CD8-positive, alpha-beta memory T cell (primary cell): ENCODE measurements at regions not wholly inside any gene's neighbourhood (a gene's known extent, or its start where the extent isn't known, plus 50 kb on each side); places are given as distances from the start of the nearest gene placed in this dataset.
"Not testable (repeated sequence)": the region's sequence is repeated elsewhere in the genome, so short reads cannot be mapped to it uniquely, and the experiment has no call there.

Experiments used
- CTCF ChIA-PET: fragments of 350-600 bp; sonication (Branson Sonifier 250); formaldehyde crosslinking; loops from one replicate; lab custom pipeline; 2021; ENCODE audit warnings: antibody characterized with exemption; lab: Charles Lee
- POLR2A ChIA-PET: fragments of 350-600 bp; sonication (Branson Sonifier 250); formaldehyde crosslinking; loops from one replicate; lab custom pipeline; 2021; ENCODE audit warnings: antibody characterized with exemption; lab: Charles Lee
- DNase-seq, 5 donors: peaks; one replicate each; pipeline versions ENCODE4 v3.0.0 to v3.0.0-alpha.2; 2020 to 2022; ENCODE audit warnings: mixed read lengths in 1 of 5
- H3K27ac ChIP-seq: one replicate; pipeline ENCODE4 v1.7.0; 2013; ENCODE audit warnings: low read depth, mild to moderate bottlenecking, low read length, moderate library complexity
- H3K27me3 ChIP-seq: 2 replicates; pipeline ENCODE4 v1.7.0; 2013; ENCODE audit warnings: low read length, mild to moderate bottlenecking; ENCODE audit not compliant: insufficient read depth, poor library complexity, severe bottlenecking
- H3K36me3 ChIP-seq: 2 replicates; pipeline ENCODE4 v1.7.0; 2013; ENCODE audit warnings: mild to moderate bottlenecking, low read length, moderate library complexity; ENCODE audit not compliant: insufficient read depth
- H3K4me1 ChIP-seq: 2 replicates; pipeline ENCODE4 v1.7.0; 2013; ENCODE audit warnings: mild to moderate bottlenecking, low read length, moderate library complexity; ENCODE audit not compliant: insufficient read depth
- H3K4me3 ChIP-seq: 2 replicates; pipeline ENCODE4 v1.7.0; 2013; ENCODE audit warnings: mild to moderate bottlenecking, low read length
- H3K9me3 ChIP-seq: 2 replicates; pipeline ENCODE4 v1.7.0; 2013; ENCODE audit warnings: mild to moderate bottlenecking, low read length
- H3K27ac Mint-ChIP-seq, 8 donors: one replicate each; pipeline ENCODE4 v1.8.0; 2020 to 2021; ENCODE audit warnings: mixed read lengths in 8 of 8, mild to moderate bottlenecking in 6 of 8, inconsistent platforms in 3 of 8, moderate library complexity in 3 of 8
- H3K27me3 Mint-ChIP-seq, 2 donors: one replicate each; pipeline ENCODE4 v1.8.0; 2020 to 2021; ENCODE audit warnings: mixed read lengths in 2 of 2, mild to moderate bottlenecking in 1 of 2, moderate library complexity in 1 of 2
- H3K36me3 Mint-ChIP-seq, 3 donors: one replicate each; pipeline ENCODE4 v1.8.0; 2020 to 2021; ENCODE audit warnings: mixed read lengths in 3 of 3, inconsistent platforms in 1 of 3, mild to moderate bottlenecking in 1 of 3
- H3K4me1 Mint-ChIP-seq, 3 donors: one replicate each; pipeline ENCODE4 v1.8.0; 2020 to 2021; ENCODE audit warnings: mixed read lengths in 3 of 3, inconsistent platforms in 1 of 3, mild to moderate bottlenecking in 1 of 3
- H3K4me3 Mint-ChIP-seq, 7 donors: one replicate each; pipeline ENCODE4 v1.8.0; 2020 to 2021; ENCODE audit warnings: mixed read lengths in 7 of 7, mild to moderate bottlenecking in 6 of 7, moderate library complexity in 4 of 7, inconsistent platforms in 2 of 7
- H3K9me3 Mint-ChIP-seq, 5 donors: one replicate each; pipeline ENCODE4 v1.8.0; 2020 to 2022; ENCODE audit warnings: mixed read lengths in 5 of 5, mild to moderate bottlenecking in 3 of 5, moderate library complexity in 2 of 5, inconsistent platforms in 1 of 5

DNA sequence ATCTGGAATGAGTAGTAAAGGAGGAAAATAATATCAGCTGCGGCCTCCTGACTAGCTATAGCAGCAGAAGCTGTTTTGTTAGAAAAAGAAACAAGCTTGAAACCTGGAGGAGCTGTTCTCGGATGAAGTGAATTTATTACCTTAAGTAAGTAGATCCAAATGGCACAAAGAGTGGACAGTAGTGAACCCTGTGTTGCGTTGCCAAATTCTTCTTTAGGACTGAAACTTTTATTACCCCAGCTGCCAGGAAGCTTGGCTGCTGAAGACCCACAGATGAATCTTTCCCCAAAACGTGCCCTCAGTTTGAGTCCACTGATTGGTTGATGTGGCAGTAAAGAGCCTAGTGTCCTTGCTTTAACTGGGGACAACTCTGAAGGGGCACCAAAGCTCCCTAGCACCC, 366.8 kb upstream of the GBE1 start:
- no peaks in the 10 kb centered on the region for H3K9me3 Mint-ChIP-seq
- Histone ChIP-seq H3K4me3 (no peak overlapping the region), H3K27me3 (no peaks in the 10 kb centered on the region), H3K27ac (no peak overlapping the region), H3K36me3 (no peaks in the 10 kb centered on the region), H3K4me1 (no peaks in the 10 kb centered on the region), H3K9me3 (no peaks in the 10 kb centered on the region)
- no peak for DNase-seq
- H3K27ac Mint-ChIP-seq = no peak overlapping the region
- ChIA-PET CTCF (no interaction called here), POLR2A (no interaction called here)
- H3K4me3 Mint-ChIP-seq = no peak overlapping the region
- H3K27me3 Mint-ChIP-seq = no peaks in the 10 kb centered on the region
- H3K4me1 Mint-ChIP-seq = no peaks in the 10 kb centered on the region
- no peaks in the 10 kb centered on the region for H3K36me3 Mint-ChIP-seq

DNA sequence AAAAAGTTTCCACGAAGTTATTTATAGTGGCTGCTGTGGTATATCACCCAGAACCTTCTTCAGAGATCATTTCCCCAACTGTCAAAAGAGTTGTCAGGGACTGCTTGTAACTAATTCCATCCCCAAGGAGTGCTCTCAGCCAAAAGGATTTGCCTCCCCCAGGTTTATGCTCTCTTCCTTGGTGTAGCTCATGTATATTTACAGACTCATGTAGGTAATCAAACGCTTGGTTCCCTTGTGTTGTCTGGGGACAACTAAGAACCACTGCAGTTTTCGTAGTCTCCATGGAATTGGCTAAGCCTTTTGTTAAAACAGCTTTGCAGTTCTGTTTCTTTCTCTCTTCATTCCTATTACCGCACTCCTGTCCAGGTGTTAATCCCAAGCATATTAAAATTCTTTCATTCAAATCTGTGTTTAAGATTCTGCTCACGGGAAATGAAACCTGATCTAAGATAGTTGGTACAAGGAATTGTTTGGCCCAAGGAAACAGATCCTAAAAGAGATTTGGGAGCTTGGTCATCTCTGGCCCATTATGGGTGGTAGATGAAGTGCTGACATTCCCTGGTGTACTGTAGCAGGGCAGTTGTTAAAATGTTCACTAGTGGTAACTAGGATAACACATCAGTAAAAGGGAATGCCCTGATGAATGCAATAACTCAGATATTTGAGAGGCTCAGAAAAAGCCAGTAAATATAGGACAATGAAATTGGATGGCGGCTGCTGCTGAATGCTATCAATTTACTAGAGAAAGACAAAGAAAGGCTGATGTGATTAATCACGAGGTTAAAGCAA, 361.3 kb upstream of the GBE1 start:
- no peak overlapping the region for H3K4me3 ChIP-seq
- H3K4me1 ChIP-seq = no peaks in the 10 kb centered on the region
- H3K4me1 Mint-ChIP-seq = no peaks in the 10 kb centered on the region
- no peak for DNase-seq
- H3K4me3 Mint-ChIP-seq = no peak overlapping the region
- H3K27me3 Mint-ChIP-seq = no peaks in the 10 kb centered on the region
- H3K36me3 ChIP-seq = no peaks in the 10 kb centered on the region
- CTCF ChIA-PET = no interaction called here
- no peaks in the 10 kb centered on the region for H3K9me3 ChIP-seq
- peaks cover 0 to 6% (median under 1%) of the 10 kb centered on the region in 5 donors for H3K9me3 Mint-ChIP-seq
- POLR2A ChIA-PET = no interaction called here
- H3K27me3 ChIP-seq = no peaks in the 10 kb centered on the region
- no peak overlapping the region for H3K27ac Mint-ChIP-seq
- peaks cover 0 to 2% (median 0%) of the 10 kb centered on the region in 3 donors for H3K36me3 Mint-ChIP-seq
- no peak overlapping the region for H3K27ac ChIP-seq

DNA sequence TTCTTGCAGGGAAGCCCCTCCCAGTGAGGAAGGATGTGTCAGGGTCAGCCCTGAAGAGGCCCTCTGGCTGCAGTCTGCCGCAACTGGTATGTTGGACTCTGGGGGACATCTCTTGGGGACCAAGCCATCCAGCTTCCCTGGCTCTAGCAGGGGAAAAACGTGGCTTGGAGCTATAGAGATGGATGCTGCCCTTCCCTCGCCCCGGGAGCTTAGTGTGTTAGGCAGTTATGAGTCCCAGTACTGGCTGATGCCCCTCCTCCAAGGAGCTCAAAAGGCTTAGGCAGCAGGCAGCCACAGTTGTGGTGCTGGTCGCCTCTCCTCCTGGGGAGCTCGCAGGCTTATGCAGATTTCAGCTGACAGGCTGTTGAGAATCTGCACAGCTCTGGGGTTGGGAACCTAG, 353.1 kb upstream of the GBE1 start:
- Histone ChIP-seq H3K27me3 (no peaks in the 10 kb centered on the region), H3K4me1 (no peaks in the 10 kb centered on the region), H3K9me3 (no peaks in the 10 kb centered on the region), H3K36me3 (no peaks in the 10 kb centered on the region), H3K4me3 (no peak overlapping the region), H3K27ac (no peak overlapping the region)
- no peak for DNase-seq
- Mint-ChIP-seq H3K4me1 (no peaks in the 10 kb centered on the region), H3K27me3 (peaks cover 0 to 1% of the 10 kb centered on the region in 2 donors), H3K4me3 (no peak overlapping the region), H3K9me3 (peaks cover 7 to 21% (median 14%) of the 10 kb centered on the region in 5 donors), H3K36me3 (peaks cover 0 to 2% (median 0%) of the 10 kb centered on the region in 3 donors), H3K27ac (no peak overlapping the region)
- ChIA-PET CTCF (no interaction called here), POLR2A (no interaction called here)

DNA sequence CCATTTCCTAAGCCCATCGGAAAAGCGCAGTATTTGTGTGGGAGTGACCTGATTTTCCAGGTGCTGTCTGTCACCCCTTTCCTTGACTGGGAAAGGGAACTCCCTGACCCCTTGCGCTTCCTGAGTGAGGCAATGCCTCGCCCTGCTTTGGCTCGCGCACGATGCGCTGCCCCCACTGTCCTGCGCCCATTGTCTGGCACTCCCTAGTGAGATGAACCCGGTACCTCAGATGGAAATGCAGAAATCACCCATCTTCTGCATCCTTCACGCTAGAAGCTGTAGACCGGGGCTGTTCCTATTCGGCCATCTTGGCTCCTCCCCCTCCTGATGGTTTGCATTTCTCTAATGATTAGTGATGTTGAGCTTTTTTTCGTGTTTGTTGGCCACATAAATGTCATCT, 349.3 kb upstream of the GBE1 start:
- H3K4me1 ChIP-seq, H3K4me1 Mint-ChIP-seq, H3K36me3 Mint-ChIP-seq, CTCF ChIA-PET, H3K27ac Mint-ChIP-seq, H3K27me3 Mint-ChIP-seq, H3K9me3 ChIP-seq, H3K27me3 ChIP-seq, H3K4me3 ChIP-seq, H3K27ac ChIP-seq, DNase-seq, H3K4me3 Mint-ChIP-seq, H3K36me3 ChIP-seq, POLR2A ChIA-PET: not testable (repeated sequence)
- H3K9me3 Mint-ChIP-seq = peaks cover 4 to 18% (median 11%) of the 10 kb centered on the region in 5 donors

DNA sequence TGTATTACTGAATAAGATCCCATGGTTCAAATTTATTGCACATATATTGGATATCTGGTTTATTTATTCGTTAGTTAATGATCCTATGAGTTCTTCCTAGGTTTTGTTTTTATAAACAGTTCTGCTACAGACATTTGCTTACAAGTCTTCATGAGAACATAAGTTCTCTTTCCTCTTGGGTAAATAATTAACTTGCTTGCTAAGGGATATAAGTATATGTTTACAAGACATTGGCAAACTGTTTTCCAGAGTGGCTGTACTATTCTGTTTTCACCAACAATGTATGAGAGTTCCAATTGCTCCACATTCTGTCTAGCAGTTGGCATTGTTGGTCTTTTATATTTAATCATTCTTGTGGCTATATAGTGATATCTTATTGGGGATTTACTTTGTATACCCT, 341.8 kb upstream of the GBE1 start:
- H3K36me3 Mint-ChIP-seq = no peaks in the 10 kb centered on the region
- Histone ChIP-seq H3K9me3 (no peaks in the 10 kb centered on the region), H3K4me1 (no peaks in the 10 kb centered on the region), H3K4me3 (no peak overlapping the region), H3K27ac (no peak overlapping the region), H3K27me3 (no peaks in the 10 kb centered on the region), H3K36me3 (no peaks in the 10 kb centered on the region)
- no peaks in the 10 kb centered on the region for H3K27me3 Mint-ChIP-seq
- H3K4me1 Mint-ChIP-seq = no peaks in the 10 kb centered on the region
- ChIA-PET POLR2A (no interaction called here), CTCF (no interaction called here)
- no peak overlapping the region for H3K27ac Mint-ChIP-seq
- no peak for DNase-seq
- H3K9me3 Mint-ChIP-seq = peaks cover 0 to 16% (median 5%) of the 10 kb centered on the region in 5 donors
- no peak overlapping the region for H3K4me3 Mint-ChIP-seq

DNA sequence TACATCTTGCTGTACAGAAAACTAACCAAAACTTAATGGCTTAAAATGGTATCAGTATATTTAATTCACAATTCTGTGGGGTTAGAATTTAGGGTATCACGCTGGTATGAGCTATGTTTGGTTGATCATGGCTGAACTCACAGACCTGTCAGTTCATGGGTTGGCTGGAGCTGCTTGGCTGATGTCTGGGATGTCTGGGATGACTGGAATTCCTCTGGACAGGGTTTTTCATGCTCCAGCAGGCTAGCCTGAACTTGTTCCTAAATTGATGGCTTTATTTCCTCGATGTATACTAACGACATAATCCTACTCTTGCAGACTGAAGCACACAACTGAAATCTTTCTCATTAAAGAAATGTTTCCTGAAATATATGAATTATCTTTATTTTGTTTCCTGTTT, 338.9 kb upstream of the GBE1 start:
- Histone ChIP-seq H3K27ac (no peak overlapping the region), H3K36me3 (no peaks in the 10 kb centered on the region), H3K4me3 (no peak overlapping the region), H3K4me1 (no peaks in the 10 kb centered on the region), H3K27me3 (no peaks in the 10 kb centered on the region), H3K9me3 (no peaks in the 10 kb centered on the region)
- no peak for DNase-seq
- ChIA-PET POLR2A (no interaction called here), CTCF (no interaction called here)
- peaks cover 0 to 17% (median 5%) of the 10 kb centered on the region in 5 donors for H3K9me3 Mint-ChIP-seq
- H3K4me1 Mint-ChIP-seq = no peaks in the 10 kb centered on the region
- no peaks in the 10 kb centered on the region for H3K27me3 Mint-ChIP-seq
- H3K36me3 Mint-ChIP-seq = no peaks in the 10 kb centered on the region
- H3K4me3 Mint-ChIP-seq = no peak overlapping the region
- no peak overlapping the region for H3K27ac Mint-ChIP-seq

DNA sequence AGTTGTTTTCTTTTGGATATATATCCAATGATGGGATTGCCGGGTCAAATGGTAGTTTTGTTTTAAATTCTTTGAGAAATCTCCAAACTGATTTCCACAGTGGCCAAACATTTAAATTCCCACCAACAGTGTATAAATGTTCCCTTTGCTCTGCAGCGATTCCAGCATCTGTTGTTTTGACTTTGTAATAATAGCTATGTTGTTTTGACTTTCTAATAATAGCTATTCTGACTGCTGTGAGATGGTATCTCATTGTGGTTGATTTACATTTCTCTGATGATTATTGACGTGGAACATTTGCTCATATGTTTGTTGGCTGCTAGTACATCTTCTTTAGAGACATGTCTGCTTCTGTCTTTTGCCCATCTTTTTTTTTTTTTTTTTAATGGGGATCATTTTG, 332.2 kb upstream of the GBE1 start:
- Histone ChIP-seq H3K27ac (no peak overlapping the region), H3K36me3 (no peaks in the 10 kb centered on the region), H3K4me1 (no peaks in the 10 kb centered on the region), H3K4me3 (no peak overlapping the region), H3K27me3 (no peaks in the 10 kb centered on the region), H3K9me3 (no peaks in the 10 kb centered on the region)
- CTCF ChIA-PET = no interaction called here
- no peaks in the 10 kb centered on the region for H3K27me3 Mint-ChIP-seq
- no peaks in the 10 kb centered on the region for H3K4me1 Mint-ChIP-seq
- peaks cover 0 to 5% (median 0%) of the 10 kb centered on the region in 5 donors for H3K9me3 Mint-ChIP-seq
- no peaks in the 10 kb centered on the region for H3K36me3 Mint-ChIP-seq
- no peak overlapping the region for H3K27ac Mint-ChIP-seq
- H3K4me3 Mint-ChIP-seq = no peak overlapping the region
- POLR2A ChIA-PET = no interaction called here
- DNase-seq = no peak

DNA sequence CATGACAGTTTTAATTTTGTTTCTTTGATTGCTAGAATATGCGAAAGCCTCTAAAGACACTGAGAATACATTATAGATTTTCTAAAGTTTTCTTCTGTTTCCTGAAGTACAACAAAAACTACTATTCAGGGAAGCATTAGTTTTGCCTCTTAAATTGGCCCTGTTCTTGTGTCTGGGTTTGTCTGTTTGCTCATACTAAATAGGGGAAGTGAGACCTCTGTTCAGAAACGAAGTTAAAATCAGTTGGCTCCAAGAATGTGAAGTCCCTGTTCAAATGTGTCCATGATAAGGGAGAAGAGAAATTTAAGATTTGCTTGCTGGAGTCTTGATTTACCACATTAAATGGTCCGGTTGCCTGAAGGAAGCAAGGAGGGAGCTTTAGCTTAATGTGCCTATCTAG, 327.3 kb upstream of the GBE1 start:
- no peak overlapping the region for H3K4me3 ChIP-seq
- H3K9me3 Mint-ChIP-seq = peaks cover 0 to 2% (median 0%) of the 10 kb centered on the region in 5 donors
- no peaks in the 10 kb centered on the region for H3K27me3 ChIP-seq
- H3K4me3 Mint-ChIP-seq = no peak overlapping the region
- H3K27ac ChIP-seq = no peak overlapping the region
- H3K4me1 ChIP-seq = no peaks in the 10 kb centered on the region
- no peak overlapping the region for H3K27ac Mint-ChIP-seq
- POLR2A ChIA-PET = no interaction called here
- DNase-seq = no peak
- CTCF ChIA-PET = no interaction called here
- H3K4me1 Mint-ChIP-seq = no peaks in the 10 kb centered on the region
- H3K27me3 Mint-ChIP-seq = no peaks in the 10 kb centered on the region
- no peaks in the 10 kb centered on the region for H3K36me3 Mint-ChIP-seq
- H3K9me3 ChIP-seq = no peaks in the 10 kb centered on the region
- no peaks in the 10 kb centered on the region for H3K36me3 ChIP-seq
